PC-9 (cell line): ENCODE measurements at regions not wholly inside any gene's neighbourhood (a gene's known extent, or its start where the extent isn't known, plus 50 kb on each side); places are given as distances from the start of the nearest gene placed in this dataset.

Experiments used
- BruUV-seq: library from RNA; stranded (reverse); fragments of 400-500 nt; replicated peaks from 2 replicates; lab custom pipeline; 2021; lab: Mats Ljungman, UMichigan
- CTCF ChIA-PET: fragments of 300-600 bp; sonication (Branson Sonifier 250); formaldehyde crosslinking; loops from one replicate; lab custom pipeline; 2022; ENCODE audit warnings: antibody characterized with exemption; lab: Charles Lee
- POLR2A ChIA-PET: fragments of 300-600 bp; sonication (Branson Sonifier 250); formaldehyde crosslinking; loops from one replicate; lab custom pipeline; 2022; ENCODE audit warnings: antibody characterized with exemption; ENCODE audit not compliant: unreplicated experiment; lab: Charles Lee
- DNase-seq, 2 experiments: peaks; one replicate each; pipeline versions ENCODE4 v3.0.0 to v3.0.0-alpha.2; 2015 to 2022; ENCODE audit warnings: mixed read lengths in 1 of 2
- H2AFZ ChIP-seq: fragments of 200-600 bp; sonication (generic); 2 replicates; pipeline ENCODE4 v1.8.1; 2017; ENCODE audit warnings: antibody characterized with exemption
- H3F3A ChIP-seq: fragments of 200-600 bp; sonication (generic); 2 replicates; pipeline ENCODE4 v1.8.1; 2017; ENCODE audit warnings: antibody characterized with exemption, mild to moderate bottlenecking, low read depth; ENCODE audit not compliant: insufficient read depth
- H3K27ac ChIP-seq: fragments of 200-600 bp; sonication (generic); 2 replicates; pipeline ENCODE4 v1.6.1; 2016; ENCODE audit warnings: mixed run types
- H3K27me3 ChIP-seq: fragments of 200-600 bp; sonication (generic); 2 replicates; pipeline ENCODE4 v1.6.1; 2016; ENCODE audit warnings: low read depth, mixed run types; ENCODE audit not compliant: insufficient read depth
- H3K36me3 ChIP-seq: fragments of 200-600 bp; sonication (generic); 2 replicates; pipeline ENCODE4 v1.6.1; 2016; ENCODE audit warnings: low read depth, mixed run types
- H3K4me1 ChIP-seq: fragments of 200-600 bp; sonication (generic); replicated peaks from 2 replicates; pipeline ENCODE4 v1.6.1; 2016; ENCODE audit warnings: mixed run types; ENCODE audit not compliant: insufficient read depth
- H3K4me2 ChIP-seq: fragments of 200-600 bp; sonication (generic); 2 replicates; pipeline ENCODE4 v1.6.1; 2017; ENCODE audit warnings: mixed run types
- H3K4me3 ChIP-seq: fragments of 200-600 bp; sonication (generic); 2 replicates; pipeline ENCODE4 v1.6.1; 2016; ENCODE audit warnings: mixed run types
- H3K79me2 ChIP-seq: fragments of 200-600 bp; sonication (generic); 2 replicates; pipeline ENCODE4 v1.6.1; 2017; ENCODE audit warnings: low read depth, mixed run types
- H3K9me2 ChIP-seq: fragments of 200-600 bp; sonication (generic); 2 replicates; pipeline ENCODE4 v1.8.1; 2017; ENCODE audit warnings: mild to moderate bottlenecking; ENCODE audit not compliant: insufficient read depth
- H3K9me3 ChIP-seq: fragments of 200-600 bp; sonication (generic); 2 replicates; pipeline ENCODE4 v1.8.1; 2016; ENCODE audit warnings: low read depth; ENCODE audit not compliant: insufficient read depth
- H4K20me1 ChIP-seq: fragments of 200-600 bp; sonication (generic); 2 replicates; pipeline ENCODE4 v1.8.1; 2017; ENCODE audit not compliant: insufficient read depth
- EZH2 ChIP-seq: fragments of 200-600 bp; sonication (generic); IDR thresholded peaks from 2 replicates; pipeline ENCODE4 v1.8.0; 2017; ENCODE audit warnings: antibody characterized with exemption, low read depth
- intact Hi-C: fragments of 100-400 bp; cut with micrococcal nuclease; formaldehyde crosslinking; loops from one replicate; pipeline ENCODE4 v1.10.0; 2022; ENCODE audit not compliant: unreplicated experiment
- TF ChIP-seq, protein P1 (sequence below): fragments of 200-600 bp; sonication (generic); conservative IDR thresholded peaks from 2 replicates; pipeline ENCODE4 v1.6.1; 2017; ENCODE audit warnings: mixed run types, antibody characterized with exemption, mild to moderate bottlenecking, moderate library complexity

DNA sequence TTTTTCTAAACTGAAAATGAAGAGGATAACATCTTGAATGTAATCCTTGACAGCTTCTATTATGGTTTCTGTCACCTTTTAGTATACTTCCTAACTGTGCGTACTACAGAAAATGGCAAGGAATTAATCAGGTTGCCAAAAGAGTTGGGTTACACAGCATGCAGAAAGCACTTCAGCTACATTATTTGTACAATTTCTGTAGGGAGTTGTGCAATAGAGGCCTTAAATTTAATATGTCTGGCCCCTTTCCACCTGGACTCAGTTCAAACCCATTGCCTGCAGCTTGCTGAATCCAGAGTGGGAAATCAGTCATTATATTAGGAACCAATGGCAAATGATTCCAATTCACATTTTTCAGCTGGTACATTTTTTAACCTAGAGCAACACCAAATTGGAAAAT is 549.7 kb downstream of the CSNK1G3 start:
- no peaks in the 10 kb centered on the region for H4K20me1 ChIP-seq
- H3K4me2 ChIP-seq, result no peak overlapping the region
- no peaks in the 10 kb centered on the region for H3F3A ChIP-seq
- no TSS peak for BruUV-seq
- intact Hi-C loops, result no loop called here
- no peak for DNase-seq
- CTCF ChIA-PET, result no interaction called here
- POLR2A ChIA-PET, result no interaction called here
- H3K4me1 ChIP-seq, result peaks cover 11% of the 10 kb centered on the region
- H3K79me2 ChIP-seq, result no peaks in the 10 kb centered on the region
- no peak overlapping the region for H3K4me3 ChIP-seq
- TF ChIP-seq, protein P1, sequence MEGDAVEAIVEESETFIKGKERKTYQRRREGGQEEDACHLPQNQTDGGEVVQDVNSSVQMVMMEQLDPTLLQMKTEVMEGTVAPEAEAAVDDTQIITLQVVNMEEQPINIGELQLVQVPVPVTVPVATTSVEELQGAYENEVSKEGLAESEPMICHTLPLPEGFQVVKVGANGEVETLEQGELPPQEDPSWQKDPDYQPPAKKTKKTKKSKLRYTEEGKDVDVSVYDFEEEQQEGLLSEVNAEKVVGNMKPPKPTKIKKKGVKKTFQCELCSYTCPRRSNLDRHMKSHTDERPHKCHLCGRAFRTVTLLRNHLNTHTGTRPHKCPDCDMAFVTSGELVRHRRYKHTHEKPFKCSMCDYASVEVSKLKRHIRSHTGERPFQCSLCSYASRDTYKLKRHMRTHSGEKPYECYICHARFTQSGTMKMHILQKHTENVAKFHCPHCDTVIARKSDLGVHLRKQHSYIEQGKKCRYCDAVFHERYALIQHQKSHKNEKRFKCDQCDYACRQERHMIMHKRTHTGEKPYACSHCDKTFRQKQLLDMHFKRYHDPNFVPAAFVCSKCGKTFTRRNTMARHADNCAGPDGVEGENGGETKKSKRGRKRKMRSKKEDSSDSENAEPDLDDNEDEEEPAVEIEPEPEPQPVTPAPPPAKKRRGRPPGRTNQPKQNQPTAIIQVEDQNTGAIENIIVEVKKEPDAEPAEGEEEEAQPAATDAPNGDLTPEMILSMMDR, result no peak
- no peak for TF ChIP-seq EZH2
- H3K9me3 ChIP-seq, result peaks cover 3% of the 10 kb centered on the region; the same call in 1 of the 2 replicates
- H3K9me2 ChIP-seq, result no peaks in the 10 kb centered on the region
- H2AFZ ChIP-seq, result no peak overlapping the region
- no peaks in the 10 kb centered on the region for H3K36me3 ChIP-seq
- no peak overlapping the region for H3K27ac ChIP-seq
- no peaks in the 10 kb centered on the region for H3K27me3 ChIP-seq

DNA sequence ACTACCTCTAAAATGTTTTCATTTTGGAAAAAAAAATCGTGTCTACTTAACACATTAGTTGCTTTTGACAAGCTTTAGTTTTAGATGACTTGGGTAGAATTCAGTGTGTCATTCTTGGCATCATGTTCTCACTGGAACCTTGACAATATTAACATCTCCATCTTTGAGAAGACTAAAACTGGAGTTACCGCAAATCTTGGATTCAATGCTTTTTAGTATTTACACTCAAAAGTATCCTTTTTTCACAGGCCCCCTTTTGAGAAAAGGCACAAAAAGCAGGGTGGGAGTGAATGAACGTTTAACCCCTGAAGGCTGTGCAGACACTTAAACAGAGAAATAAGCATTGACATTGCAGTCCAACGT is 549.1 kb downstream of the CSNK1G3 start:
- no peaks in the 10 kb centered on the region for H3F3A ChIP-seq
- intact Hi-C loops, result no loop called here
- H2AFZ ChIP-seq, result no peak overlapping the region
- H3K79me2 ChIP-seq, result no peaks in the 10 kb centered on the region
- no peaks in the 10 kb centered on the region for H4K20me1 ChIP-seq
- CTCF ChIA-PET, result no interaction called here
- H3K27me3 ChIP-seq, result no peaks in the 10 kb centered on the region
- BruUV-seq, result no TSS peak
- no peak overlapping the region for H3K27ac ChIP-seq
- peaks cover 2% of the 10 kb centered on the region; the same call in 1 of the 2 replicates for H3K9me3 ChIP-seq
- no peaks in the 10 kb centered on the region for H3K9me2 ChIP-seq
- POLR2A ChIA-PET, result no interaction called here
- H3K4me3 ChIP-seq, result no peak overlapping the region
- TF ChIP-seq EZH2, result no peak
- TF ChIP-seq, protein P1, result no peak
- no peaks in the 10 kb centered on the region for H3K36me3 ChIP-seq
- DNase-seq, result no peak
- no peak overlapping the region for H3K4me2 ChIP-seq
- H3K4me1 ChIP-seq, result peaks cover 12% of the 10 kb centered on the region

DNA sequence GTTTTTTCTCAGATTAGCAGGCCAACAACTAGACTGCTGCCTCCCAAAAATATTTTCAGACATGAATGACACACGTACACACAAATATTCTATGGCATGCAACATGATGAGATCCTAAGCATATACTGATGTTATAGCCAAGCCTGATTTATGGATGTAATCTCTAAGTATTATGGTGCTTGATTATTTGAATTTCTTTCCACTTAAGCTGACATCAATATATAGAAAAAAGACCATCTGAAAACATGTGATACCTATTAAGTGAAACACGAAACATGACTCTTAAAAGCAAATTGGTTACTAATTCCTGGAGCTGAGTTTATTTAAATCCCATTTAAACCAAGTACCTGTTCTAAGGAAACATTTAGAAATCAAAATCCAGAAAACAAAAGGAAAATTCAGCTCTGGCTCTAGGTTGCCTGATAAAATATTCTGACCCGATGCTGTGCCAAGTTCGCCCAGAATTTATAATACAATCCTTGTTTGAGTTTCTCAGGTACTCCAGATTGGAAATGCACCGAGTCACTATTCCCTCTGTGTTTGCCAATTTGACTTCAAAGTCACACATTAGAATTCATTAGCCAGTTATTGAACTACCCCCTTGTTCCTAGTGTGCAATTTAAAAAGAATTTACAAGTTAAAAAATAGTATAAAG is 548.6 kb downstream of the CSNK1G3 start:
- TF ChIP-seq EZH2, result no peak
- TF ChIP-seq, protein P1, result no peak
- H3K27me3 ChIP-seq, result no peaks in the 10 kb centered on the region
- no peak overlapping the region for H2AFZ ChIP-seq
- ChIA-PET CTCF (no interaction called here), POLR2A (no interaction called here)
- H3K27ac ChIP-seq, result no peak overlapping the region
- DNase-seq, result no peak
- H3K4me1 ChIP-seq, result peaks cover 12% of the 10 kb centered on the region
- no peak overlapping the region for H3K4me2 ChIP-seq
- H3F3A ChIP-seq, result no peaks in the 10 kb centered on the region
- no peaks in the 10 kb centered on the region for H3K36me3 ChIP-seq
- intact Hi-C loops, result no loop called here
- no TSS peak for BruUV-seq
- H3K4me3 ChIP-seq, result no peak overlapping the region
- H3K9me2 ChIP-seq, result no peaks in the 10 kb centered on the region
- no peaks in the 10 kb centered on the region for H3K9me3 ChIP-seq
- H4K20me1 ChIP-seq, result no peaks in the 10 kb centered on the region
- no peaks in the 10 kb centered on the region for H3K79me2 ChIP-seq
